GM19463 (cell line): ENCODE measurements at regions not wholly inside any gene's neighbourhood (a gene's known extent, or its start where the extent isn't known, plus 50 kb on each side); places are given as distances from the start of the nearest gene placed in this dataset.
"Not testable (repeated sequence)": the region's sequence is repeated elsewhere in the genome, so short reads cannot be mapped to it uniquely, and the experiment has no call there.

Source experiments
- ATAC-seq: cut with Tn5 transposase; IDR thresholded peaks from one replicate; pipeline ENCODE4 v1.9.1; 2021; ENCODE audit warnings: mild to moderate bottlenecking, moderate library complexity; ENCODE audit not compliant: unreplicated experiment

DNA sequence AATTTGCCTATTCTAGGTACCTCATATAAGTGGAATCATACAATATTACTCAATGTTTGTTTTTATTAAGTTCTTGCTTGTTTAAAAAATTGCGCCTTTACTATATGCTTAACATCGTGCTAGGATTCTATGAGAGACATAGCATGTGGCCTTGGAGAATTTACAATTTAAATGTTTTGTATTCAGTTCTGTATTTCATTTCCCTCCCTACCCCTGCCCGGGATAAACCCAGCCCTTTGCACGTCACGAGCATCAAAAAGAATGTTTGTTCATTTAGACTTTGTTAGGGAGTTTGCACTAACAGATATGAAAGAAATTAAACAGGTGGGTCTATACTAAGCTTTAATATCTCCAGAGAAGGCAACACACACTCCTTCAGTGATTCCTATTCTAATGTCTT, 75.7 kb downstream of the C18orf54 start:
- ATAC-seq: no peak

DNA sequence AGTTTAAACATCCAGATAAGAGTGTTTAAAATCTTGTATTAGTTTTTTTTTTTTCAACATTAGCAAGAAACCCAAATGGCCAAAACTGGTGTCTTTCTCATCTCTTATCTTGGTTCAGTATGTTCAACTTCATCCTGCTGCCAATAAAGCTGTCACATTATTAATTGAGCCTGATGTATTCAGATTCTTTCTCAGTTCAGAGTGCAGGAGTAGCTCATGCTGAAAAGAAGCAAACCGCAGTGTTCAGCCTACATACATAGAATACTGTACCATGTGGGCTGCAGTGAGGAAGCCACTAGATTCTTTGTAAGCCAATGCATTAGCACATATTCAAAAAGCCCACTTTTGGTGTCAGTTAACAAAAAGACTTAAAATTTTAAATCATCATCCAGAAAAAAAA, 76.2 kb downstream of the C18orf54 start:
- ATAC-seq: no peak

DNA sequence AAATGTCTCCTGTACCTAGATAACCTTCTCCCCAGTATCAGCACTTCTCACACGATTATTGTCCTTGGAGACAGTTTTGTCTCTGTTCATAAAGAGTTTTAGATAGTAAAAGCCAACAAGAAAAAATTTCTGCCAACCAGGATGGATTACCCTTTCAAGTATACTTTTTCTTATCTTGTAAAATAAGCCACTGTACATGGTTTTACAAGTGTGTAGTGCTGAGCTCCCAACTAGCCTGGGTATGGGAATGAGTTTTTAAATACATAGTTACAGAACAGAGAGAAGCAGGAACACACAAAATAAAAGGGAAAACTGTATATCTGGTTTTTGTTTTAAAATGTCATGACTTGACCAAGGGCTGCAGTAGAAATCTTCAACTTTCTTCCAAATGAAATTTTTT, 76.7 kb downstream of the C18orf54 start:
- no peak for ATAC-seq

DNA sequence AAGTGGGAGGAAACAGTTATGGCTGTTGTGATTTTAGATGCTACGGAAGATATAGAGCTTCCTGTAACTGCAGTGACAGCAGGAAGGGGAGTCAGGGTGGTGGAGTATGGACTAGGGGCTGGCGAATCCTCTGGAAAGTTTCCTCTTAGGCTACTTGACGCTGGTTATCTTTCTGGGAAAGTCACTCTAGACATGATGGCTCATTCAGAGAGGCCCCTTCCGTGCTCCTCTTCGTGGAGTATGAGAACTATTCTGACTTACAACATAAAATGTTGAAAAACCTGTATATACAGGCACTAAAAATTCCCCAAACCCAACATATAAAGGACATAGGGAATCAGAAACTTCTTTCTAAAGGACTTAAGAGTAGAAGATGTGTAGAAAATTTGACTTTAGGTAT, 78.8 kb downstream of the C18orf54 start:
- no peak for ATAC-seq

DNA sequence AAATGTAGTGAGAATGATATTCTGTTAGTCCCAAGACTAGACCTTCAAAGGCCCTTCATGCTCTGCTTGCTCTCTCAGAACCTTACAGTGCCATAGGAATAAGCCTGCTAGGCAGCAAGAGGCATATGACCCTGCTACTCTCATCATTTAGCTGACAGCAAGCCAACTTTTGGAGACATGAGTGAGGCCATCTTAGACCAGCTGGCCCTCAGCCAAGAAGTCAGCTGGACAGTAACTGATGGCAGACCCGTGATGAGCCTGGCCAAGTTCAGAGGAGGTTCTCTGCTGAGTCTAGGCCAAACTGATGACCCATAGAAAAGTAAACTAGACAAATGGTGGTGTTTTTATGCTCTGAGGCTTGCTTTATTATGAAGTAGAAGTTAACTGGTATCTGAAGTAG, 82.6 kb downstream of the C18orf54 start:
- ATAC-seq: no peak

DNA sequence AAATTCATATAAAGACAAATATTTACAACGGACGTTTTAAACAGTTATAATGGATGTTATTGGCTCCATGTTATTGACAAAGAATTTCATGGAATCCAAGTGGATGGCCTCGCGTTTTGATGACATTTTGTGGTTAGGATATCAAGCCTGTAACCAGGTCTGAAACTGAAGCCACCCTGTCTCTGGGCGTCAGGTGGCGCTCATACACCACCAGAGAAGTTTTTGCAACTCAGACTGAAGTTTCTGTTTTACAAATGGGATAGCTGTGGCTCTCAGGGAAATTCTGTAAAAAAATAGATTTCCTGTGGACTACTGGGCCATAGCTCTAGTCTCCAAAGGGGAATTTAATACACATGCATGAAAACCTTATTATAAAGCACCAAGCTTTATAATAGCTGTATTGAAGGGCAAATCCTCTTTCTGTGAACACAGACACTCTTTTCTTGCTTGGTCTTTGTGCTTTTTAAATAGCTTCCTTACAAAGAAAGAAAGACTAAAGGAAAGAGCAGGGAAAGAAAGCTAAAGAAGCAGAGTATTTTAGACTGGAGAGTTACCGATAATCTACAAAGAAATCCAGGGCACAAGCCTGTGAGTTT, 86.7 kb downstream of the C18orf54 start:
- ATAC-seq: peak; percentile 83

DNA sequence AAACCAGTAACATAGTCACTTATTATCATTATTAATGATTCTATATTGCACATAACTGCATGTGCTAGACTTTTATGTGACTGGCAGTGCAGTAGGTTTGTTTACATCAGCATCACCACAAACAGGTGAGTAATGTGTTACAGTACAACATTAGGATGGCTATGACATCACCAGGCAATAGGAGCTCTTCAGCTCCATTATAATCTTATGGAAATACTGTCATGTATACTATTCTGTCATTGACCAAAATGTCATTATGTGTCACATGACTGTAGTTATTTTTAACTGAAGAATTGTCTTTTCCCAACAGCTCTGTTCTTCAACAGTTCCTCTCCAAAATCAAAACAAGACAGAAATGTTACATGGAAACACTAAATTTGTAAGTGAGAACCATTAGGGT, 96.3 kb downstream of the C18orf54 start:
- no peak for ATAC-seq

DNA sequence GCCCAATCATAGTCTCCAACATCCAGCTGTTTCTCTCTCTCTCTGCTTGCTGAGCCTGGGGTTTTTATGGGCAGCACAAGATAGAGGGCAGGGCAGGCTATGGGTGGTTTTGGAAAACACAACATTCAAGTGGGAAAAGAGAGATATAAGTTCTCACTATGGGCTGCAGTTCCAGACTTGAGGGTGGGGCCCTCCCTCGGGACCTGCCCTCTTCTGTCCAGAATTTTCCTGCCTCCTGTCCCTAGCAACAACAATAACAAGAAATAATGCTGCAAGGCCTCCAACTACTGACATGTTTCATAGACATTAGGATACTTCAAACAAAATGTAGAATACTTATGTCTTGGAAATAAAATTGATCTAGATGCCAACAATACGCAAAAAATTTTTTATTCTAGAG, 107.8 kb downstream of the C18orf54 start:
- no peak for ATAC-seq

DNA sequence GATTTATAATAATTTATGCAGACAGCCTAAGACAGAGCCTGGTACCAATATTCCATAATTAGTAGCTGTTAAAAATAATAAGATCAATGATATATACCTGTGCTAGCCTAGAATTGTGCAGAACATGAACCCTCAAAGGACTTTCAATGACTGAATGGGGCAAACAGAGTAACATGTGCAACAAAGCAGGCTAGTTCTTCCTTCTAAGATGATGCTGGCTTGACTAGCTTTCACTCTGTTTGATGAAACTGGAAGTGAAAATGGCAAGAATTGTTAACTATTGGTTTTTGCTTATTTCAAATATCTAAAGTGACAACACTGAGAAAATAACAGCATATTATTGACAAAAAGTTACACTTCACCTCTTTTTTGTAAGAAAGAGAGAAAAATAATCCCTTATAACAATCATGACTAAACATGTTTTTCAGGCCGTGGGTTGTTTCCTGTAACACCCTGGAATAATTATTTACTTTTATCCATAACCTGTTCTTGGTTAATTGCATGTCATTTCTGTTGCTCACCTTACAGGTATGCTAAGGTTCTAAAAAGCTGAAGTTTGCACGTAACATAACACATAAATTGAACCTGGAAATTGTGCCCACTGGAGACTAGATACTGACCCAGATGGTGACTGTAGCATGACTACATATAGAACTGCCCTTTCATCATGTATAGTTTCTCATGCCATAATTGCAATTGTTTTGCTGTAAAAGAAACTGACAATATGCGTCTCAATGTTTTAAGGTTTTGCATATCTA, 108.7 kb downstream of the C18orf54 start:
- ATAC-seq: no peak

DNA sequence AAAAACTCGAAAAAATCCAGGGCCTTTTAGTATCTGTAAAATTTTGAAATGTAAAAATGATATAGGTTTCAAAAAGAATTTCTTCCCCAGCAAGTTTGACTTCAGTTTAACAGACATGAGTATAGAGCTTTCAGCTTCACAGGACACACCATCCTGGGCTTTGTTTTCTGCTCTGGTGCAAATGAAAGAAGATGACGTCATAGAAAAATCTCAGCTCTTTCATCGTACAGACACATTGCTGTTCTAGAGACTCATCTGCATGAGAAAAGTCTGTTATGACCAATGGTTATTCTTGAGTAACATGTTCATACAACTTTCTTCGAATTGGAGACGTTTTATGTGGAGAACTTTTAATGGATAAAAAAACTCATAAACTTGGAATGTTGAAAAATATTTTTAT, 111.7 kb upstream of the DYNAP start:
- ATAC-seq: no peak

DNA sequence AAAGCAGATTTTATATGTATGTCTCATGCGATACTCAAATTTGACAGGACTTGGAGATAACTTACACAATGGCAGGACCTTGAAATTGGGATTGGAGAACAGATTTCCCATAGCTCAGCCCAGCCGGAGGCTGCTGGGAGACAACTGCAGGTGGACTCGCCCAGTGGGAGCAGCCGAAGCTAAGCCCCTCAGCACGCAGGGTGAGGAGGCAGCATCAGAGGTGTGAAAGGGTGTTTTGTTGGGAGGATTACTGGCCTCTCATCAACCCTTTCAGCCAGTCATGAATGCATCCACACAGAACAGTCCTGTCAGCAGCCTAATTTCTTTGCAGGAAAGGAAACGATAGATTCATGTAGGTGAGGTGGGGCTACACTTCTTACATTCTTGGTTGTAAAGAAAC, 110.4 kb upstream of the DYNAP start:
- ATAC-seq: no peak

DNA sequence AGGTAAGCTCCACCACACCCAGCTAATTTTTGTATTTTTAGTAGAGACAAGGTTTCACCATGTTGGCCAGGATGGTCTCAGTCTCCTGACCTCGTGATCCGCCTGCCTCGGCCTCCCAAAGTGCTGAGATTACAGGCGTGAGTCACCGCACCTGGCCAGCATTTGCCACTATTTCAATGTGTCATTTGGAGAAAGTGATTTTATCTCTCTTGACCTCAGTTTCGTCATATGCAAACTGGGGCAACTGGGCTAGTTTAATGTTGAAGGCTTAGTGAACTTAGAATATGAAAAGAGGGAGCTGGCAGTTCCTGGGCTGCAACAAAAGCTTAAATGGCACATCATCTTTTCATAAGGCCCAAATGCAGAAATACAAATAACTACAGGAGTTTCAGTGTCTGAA, 88.6 kb upstream of the DYNAP start:
- not testable (repeated sequence) for ATAC-seq

DNA sequence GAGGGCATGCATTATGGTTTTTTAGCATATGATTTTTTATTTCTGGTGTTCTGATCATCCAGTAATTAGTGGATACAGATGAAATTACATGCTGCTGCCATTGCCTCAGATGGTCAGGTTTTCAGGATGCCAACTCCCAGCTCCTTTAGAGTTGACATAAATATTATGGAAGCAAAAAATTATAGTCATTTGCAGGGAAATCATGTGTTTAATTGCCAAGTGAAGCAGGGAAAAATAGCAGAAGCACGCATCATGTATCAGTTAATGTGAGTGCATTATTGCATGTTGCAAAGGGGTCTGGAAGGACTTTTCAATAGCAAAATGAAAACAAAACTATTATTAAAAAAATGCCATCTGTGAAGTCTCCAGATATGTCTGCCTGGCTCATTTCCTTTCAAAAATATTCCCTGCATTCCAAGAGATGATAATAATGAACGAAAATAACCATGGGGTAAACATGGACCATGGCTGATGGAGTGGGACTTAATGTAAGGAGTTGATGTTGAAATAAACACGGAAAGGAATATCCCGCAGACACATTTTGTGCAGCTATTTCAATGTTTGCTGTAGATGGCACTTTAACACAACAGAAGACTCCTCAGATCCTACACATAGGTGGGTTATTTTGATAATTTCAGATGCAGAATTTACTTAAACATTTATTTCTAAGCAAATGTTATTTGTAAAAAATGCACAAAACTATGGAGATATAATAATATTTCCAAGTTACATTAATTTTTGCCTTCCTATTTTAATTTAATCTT, 87.7 kb upstream of the DYNAP start:
- no peak for ATAC-seq

DNA sequence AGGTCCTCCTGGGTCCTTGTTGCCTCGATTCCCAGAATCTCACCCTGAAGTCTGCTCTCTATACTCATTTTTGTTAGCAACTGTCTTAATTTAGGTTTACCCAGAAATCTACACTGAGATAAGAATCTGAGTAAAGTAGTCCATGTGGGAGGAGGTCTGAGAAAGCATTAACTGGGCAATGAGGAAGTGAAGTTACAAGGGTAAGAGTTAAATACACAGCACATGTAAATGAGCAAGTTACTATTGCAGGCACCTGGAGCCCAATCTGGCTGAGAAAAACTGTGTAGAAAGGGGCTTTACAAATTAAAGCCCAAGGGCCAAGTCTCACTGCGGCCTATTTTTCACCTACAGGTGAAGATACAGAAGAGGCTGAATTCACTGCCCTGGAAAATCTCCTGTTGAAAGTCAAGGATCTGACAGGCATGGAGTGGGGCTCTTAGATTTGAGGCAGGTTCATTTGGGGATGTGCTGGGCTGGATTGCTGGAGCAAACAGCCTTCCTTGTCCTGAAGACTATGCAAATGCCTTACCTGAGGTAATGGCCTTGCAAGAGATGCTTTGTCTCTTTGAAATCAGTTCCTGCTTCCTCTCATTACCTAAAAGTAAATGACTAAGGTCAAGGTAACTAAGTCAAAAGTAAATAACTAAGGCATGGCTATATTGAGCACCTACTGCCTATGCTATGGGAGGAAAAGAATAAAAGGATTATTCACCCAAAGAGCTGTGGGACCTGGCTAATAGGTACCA, 84.4 kb upstream of the DYNAP start:
- ATAC-seq: no peak

DNA sequence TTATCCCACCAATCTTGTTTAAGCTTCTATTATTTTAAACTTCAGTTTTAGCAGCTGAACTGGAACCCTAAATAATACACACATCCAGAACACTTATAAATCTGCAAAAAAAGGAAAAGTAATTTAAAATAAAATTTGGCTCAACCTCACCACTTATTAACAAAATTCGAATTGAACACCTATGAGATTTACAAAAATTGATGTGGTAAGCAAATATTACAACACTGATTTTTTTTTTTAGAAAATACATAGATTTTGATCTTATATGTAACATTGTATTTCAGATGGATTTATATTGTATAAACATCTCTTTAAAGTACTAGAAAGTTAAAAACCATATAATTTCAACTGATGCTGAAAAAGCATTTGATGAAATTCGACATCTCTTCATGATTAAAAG, 81.3 kb upstream of the DYNAP start:
- ATAC-seq: no peak

DNA sequence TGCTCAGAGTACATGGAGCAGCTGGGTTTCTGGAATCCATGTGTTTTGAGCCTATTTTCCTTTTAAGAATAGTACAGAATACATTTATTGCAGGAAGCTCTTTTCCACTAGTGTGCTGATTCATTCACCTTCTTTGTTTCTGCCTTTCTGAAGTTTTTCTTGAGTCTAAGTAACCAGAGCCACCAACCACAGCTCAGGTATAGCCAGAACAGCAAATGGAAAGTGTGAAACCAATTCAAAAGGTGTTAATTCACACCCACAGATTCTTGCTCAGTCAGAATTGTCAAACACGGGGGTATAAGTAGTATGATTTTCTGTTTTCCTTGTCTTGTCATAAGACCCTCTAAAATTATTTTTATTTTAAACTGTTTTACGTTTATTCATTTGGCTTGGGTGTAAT, 75.9 kb upstream of the DYNAP start:
- ATAC-seq: no peak

DNA sequence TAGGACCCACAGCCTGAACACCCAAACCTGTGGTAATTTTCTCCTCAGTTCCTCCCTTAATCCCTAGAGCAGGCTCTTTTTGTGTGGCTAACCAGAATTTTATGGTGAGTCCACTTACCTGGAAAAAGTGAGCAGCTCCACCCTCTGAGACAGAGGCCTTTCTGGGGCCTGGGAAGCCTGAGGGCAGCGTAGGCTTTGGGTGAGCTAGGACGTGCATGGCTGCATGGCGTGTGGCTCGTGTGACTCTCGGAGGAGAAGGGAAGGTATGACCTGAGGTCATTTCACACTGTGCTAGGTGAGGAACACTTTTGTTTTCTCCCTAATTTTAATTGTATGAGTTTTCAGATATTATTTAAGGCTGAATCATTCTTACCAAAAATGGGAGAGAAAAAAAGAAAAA, 73.5 kb upstream of the DYNAP start:
- no peak for ATAC-seq

DNA sequence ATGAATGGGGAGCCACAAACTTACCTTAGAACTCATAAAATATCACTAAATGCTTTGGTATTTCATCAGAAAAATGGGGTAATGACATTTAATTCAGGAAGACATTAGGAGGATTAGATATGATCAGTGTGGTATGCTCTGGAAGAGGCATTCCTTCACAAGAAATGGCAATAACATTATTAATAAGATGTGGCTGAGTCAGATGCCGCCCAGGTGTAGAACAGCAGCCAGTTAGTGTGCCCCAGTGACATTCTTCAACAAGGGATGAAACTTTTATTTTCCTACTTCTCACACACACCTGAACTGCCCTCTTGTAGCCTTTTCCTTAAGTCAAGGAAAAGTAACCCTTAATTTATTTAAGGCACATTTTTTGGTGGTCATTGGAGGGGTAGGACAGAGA, 69.2 kb upstream of the DYNAP start:
- no peak for ATAC-seq

DNA sequence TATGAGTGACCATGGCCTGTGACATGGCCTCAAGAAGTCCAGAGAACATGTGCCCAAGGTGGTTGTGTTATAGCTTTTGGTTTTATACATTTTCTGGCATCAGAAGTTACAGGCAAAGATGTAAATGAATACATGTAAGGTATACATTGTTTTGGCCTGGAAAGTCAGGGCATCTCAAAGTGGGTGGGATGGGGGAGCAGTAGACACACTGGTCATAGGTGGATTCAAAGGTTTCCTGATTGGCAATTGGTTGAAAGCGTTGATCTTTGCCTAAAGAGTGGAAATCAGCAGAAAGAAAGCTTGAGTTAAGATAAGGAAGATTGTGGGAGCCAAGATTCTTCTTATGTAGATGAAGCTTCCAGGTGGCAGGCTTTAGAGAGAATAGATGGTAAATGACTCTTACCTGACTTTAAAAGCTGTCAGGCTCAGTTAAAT, 62.1 kb upstream of the DYNAP start:
- ATAC-seq: no peak

DNA sequence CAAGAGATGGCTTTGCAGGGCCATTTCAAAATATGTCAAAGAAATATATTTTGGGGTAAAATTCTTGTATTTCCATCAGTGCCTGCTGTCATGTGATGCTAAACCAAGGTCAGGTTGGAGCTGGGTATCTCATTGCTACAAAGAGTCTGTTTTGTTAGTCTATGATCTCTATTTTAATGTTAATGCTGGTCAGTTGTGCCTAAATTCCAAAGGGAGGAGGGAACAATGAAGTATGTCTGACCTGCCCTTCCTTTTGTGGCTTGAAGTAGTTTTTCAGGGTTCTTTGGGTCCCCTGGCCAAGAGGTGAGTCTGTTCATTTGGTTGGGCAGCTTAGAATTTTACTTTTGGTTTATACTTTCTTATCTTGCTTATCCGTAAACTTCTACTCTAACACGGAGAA, 61.6 kb upstream of the DYNAP start:
- no peak for ATAC-seq

DNA sequence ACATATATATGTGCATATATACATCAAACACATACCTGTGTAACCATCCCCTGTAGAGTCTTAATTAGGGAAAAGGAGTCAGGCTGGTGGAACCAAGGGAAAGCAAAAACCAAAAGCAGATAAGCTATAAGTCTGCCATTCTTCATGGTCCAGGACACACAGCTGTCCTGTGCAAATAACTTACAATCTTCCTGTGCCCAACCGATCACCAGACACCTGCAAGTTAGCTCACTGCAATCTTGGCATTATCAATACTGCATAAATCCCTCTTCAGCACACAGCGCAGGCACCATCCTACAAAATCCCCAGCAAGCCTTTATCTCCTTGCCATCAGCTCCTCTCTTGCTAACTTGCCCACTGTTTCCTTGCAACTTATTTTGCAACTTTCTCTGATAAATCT, 60.8 kb upstream of the DYNAP start:
- no peak for ATAC-seq
